ENCODE measurements at regions not wholly inside any gene's neighbourhood (a gene's known extent, or its start where the extent isn't known, plus 50 kb on each side); places are given as distances from the start of the nearest gene placed in this dataset.

DNA sequence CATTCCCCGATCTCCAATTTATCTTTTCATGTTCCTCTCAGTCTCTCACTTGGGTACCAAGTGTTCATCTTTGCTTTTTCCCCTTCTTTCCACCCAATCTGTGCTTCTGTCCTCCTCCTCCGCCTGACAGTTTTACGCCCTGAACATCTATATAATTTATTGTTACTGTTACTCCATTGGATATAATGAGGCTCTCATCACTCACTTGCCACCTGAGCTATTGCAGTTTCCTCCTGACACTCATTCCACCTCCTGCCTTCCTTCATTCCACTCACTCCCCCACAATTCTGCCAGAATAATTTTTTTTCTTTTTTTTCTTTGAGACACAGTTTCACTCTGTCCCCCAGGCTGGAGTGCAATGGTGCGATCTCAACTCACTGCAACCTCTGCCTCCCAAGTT, 77.6 kb upstream of the SORBS2 start:
- intact Hi-C loops (cut with DNase I), result no loop called here
- no peak for DNase-seq
- ATAC-seq, result no peak

DNA sequence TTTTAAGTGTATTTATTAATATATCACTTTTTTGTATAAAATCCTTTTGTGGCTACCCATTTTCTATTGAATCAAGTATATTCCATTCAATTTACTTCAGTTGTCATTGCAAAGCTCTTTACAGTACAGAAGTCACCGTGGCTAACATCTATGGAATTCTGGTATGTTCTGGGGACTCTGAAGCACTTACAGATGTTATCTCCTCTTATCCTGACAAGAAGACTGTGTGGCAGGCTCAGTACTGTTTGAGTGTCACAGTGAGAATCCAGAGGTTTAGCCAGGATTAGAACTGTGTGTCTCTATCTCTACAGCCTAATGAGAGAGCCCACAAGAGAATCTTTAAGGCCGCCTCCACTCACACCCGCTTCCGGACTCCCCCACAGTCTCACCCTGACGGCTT, 78.2 kb upstream of the SORBS2 start:
- no peak for ATAC-seq
- intact Hi-C loops (cut with DNase I), result no loop called here
- DNase-seq, result no peak

DNA sequence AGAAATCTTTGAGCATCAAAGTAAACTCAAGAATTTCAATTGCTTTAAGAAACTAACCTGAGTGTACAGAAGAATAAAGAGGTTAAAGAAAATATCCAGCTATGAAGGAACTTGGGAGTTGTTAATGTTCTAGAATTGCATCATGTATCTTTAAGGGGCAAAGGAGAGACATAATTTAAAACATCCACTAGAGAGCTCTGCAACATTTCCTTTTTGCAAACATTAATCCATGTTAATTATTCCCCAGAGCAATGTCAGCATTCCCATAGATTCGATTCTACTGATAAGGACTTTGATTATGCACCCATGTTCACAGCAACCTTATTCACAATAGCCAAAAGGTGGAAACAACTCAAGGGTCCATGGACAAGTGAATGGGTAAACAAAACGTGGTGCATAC, 80.2 kb upstream of the SORBS2 start:
- intact Hi-C loops (cut with DNase I), result no loop called here

DNA sequence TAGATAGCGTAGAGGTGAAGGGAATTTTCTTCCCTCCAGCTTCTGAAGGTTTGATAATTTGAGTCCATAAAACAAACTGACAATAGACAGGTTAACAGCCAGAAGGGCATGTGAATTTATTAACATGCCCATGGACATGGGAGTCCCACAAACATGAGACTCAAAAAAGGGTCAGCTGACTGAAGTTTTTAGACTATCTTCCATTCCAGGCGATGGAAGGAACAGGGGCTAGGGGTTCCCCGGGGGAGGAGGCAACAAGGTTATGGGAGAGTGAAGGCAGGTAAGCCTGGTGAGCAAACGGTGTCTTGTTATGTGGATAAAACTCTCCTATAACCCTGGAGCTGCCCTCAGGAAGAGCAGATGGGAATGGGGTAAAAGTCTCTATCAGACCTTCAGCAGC, 81.5 kb upstream of the SORBS2 start:
- ATAC-seq (no peak), DNase-seq (no peak)
- intact Hi-C loops (cut with DNase I), result no loop called here

More for the DNA sequence above, 80.2 kb upstream of the SORBS2 start:
- ATAC-seq, result no peak
- DNase-seq, result no peak

DNA sequence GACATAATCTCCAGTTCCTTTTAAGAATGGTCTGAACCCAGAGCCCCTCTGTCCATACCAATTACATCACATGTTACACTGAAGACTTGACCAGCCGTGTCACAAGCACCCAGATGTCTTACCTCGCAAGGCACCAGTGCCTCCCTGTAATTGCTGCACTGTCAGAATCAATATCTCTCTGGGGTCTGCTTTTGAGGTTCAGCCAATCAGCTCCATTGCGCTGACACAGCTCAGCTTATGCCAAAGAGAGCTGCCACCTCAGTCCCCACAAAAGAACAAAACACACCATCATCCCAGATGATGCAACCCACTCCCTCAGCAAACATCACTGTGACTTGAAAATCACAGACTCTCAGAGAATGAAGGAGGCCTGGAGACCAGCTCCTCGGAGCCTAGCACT, 82.5 kb upstream of the SORBS2 start:
- DNase-seq (no peak), ATAC-seq (no peak)
- intact Hi-C loops (cut with DNase I), result no loop called here

DNA sequence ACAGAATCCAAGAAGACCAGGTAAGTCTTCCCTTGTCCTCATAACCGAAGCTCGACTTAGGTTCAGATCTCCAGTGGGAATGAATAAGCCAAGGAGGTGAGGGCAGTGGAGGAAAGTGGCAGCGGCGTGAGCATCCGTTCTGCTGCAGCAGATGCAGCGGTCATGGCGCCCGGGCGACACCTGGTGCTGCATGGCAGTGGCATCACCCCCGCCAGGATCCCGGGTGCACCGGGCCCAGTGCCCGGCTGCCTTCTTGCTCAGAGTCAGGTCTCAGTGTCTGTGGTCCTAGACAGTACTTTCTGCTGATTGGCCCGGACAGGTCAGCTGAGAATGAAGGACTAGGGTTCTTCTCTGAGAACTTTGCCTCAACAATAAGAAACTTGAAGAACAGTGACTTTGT, 83.4 kb upstream of the SORBS2 start:
- intact Hi-C loops (cut with DNase I), result no loop called here
- DNase-seq (no peak), ATAC-seq (no peak)

DNA sequence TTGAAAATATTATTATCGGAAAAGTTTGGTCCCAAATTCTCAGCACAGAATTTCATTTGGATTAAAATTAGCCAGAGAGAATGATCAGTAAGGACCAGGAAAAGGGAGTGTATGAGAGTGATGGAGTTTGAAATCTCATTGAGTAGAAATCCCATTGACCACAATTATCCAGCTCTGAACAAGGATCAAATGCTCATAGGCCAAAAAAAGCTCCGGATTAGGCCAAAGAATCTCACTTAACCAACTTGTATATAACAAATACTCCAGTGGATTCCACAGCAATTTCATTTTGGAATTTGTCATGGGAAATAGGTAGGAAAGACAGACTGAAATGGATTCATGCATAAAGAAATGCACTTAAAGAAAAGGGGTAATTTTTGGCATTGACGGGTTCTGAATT, 83.9 kb upstream of the SORBS2 start:
- intact Hi-C loops (cut with DNase I), result no loop called here
- no peak for ATAC-seq
- DNase-seq, result no peak

DNA sequence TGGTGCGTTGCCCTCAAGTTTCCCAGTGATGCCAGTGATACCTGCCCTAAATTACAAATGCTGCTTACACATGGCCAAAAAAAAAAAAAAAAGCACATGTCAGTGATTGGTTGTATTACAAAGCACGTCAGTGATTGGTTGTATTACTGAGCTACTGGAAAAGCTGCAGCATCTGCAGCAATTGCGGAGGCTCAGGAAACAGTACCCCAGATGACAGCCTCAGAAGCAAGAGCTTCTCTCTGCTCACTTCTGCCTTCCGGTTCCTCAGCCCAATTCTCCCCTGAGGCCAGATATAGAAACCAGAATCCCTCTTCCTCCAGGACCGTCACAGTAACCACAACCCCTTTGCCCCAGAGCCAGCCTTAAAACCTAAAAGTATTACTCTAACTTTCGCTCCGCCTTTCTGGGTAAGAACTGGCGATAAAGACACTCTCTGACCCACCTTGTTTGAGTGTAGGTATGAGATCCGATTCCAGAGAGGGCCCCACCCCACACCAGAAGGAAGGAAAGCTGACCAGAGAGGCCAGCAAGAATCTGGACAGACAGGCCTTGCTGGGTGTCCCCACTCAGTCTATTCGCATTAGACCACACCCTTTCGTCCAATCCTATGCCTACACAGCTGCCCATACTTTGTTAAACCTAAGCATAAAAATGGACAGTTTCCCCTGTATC, 85.0 kb upstream of the SORBS2 start:
- intact Hi-C loops (cut with DNase I), result no loop called here
- no peak for DNase-seq
- ATAC-seq, result no peak

DNA sequence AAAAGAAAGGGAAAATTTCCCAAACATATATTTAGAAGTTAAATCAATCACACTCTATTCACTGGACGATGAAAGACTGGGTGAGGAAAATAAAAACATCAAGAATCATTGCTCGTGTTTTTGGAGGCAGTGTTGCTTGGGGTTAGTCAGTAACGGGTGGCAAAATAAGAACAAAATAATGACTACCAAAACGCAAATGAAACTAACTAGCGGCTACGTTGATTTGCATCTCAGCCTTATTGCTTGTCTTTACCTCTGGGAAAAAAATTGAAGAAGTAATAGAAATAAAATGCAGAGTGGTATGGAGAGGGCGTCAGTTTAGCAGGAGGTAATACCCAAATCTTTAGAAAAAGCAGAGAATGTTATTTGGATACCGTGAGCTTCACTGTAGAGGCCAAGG, 86.4 kb upstream of the SORBS2 start:
- no peak for DNase-seq
- ATAC-seq, result no peak
- intact Hi-C loops (cut with DNase I), result no loop called here

DNA sequence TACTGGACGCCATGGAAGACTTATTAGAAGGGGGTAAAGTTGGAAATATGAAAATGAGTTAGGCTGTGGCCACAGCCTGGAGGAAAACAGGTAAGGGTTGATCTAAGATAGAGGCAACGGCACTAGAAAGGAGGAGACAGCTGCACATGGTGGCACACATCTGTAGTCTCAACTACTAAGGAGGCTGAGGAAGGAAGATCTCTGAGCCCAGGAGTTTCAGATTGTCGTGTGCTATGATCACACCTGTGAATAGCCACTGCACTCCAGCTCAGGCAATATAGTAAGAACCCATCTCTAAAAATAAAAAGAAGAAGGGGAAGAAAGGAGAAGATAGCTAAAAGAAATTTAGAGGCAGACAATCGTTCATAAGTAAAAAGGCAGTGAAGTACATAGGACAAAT, 87.8 kb upstream of the SORBS2 start:
- no peak for DNase-seq
- no peak for ATAC-seq
- intact Hi-C loops (cut with DNase I), result no loop called here

DNA sequence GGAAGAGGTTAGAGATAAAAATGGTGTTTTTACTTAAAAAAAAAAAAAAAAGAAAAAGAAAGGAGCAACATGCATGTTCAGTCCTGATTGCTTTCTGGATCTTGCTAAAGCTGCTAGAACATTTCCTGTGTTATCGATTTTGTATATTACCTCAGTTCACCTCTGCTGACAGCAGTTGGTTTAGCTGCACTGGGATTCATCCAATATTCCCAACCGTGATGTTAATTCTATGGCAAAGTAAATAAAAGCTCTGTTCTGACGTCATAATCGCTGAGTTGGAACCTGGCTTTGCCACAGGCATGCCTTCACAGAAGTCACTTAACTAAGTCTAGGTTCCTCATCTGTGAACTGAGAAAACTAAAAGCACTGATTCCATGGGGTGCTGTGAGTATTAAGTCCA, 90.7 kb upstream of the SORBS2 start:
- intact Hi-C loops (cut with DNase I), result no loop called here
- DNase-seq (no peak), ATAC-seq (no peak)

DNA sequence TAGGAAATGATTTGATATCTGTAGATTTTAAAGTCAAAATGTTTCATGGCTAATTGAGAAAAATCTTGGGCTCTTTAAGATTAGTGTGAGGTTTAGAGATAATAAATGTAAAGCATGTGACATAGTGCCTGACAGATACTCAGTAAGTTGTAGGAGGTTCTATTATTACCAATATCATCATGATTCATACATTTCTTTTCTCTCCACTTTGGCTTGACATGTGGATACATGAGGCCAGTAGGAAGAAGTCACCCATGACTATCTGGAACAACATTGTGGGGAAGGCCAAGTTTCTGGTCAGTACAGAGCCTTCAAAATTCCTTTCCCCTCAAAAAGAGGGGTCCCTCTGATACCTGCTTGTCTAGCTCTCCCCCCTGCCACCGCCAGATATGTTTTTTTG, 91.2 kb upstream of the SORBS2 start:
- DNase-seq, result no peak
- ATAC-seq, result no peak
- intact Hi-C loops (cut with DNase I), result no loop called here

DNA sequence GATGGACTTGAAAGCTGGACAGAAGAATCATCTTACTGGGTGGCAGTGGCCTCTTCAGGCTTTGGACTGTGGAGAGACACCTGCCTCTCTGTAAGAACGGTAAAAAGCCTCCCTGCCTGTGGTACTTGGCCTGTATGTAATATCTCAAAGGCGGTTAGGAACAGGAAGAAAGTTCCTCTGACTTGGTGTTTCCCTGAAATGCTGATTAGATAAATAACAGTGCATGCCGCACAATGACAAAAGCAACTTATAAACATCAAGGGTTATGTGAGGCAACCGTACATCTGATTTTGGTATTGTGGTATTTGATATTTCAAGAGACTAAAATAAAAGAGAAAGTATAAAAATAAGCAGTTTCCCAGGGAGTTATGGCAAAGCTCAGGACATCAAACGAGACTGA, 92.4 kb upstream of the SORBS2 start:
- ATAC-seq (no peak), DNase-seq (no peak)
- intact Hi-C loops (cut with DNase I), result no loop called here

DNA sequence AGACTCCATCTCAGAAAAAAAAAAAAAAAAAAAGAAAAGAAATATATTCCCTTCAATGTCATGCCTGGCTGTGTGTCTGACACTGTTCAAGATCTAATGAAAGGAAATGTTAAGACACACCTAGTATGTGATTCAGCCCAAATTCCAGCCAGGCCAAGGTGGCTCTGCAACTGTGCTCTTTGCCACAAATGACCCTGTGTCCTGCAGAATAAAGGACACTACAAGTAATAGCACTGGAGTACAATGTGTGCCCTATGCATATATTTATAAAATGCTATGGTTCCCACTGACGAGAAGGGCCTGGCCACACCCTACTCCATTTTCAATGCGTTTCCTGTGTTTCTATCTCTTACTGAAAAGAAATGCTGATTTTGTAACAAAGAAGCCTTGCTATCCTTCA, 98.0 kb upstream of the SORBS2 start:
- ATAC-seq, result no peak
- no peak for DNase-seq
- intact Hi-C loops (cut with DNase I), result no loop called here

DNA sequence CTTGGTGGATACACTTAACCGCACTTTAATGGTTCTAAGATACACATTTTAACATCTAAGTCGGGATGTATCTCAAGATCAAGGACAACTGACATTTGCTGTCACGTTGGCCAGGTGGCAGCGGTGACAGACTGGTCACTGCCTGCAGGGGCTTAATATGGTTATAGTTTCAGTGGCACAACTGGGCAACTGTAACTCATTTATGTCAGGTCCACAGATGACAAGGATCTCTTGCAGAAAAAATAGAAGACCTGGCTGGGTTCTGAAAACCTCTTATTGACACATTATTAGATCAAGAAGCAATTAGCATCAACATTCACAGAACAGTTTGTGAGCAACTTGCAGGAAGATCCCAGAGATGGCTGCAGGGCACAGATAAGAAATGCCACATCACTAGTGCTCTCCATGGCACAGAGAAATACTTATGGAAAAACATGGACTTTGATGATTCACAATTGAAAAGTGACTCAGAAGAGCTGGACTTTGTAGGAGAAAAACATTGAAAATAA, 99.6 kb upstream of the SORBS2 start:
- ATAC-seq (no peak), DNase-seq (no peak)
- intact Hi-C loops (cut with DNase I), result no loop called here

DNA sequence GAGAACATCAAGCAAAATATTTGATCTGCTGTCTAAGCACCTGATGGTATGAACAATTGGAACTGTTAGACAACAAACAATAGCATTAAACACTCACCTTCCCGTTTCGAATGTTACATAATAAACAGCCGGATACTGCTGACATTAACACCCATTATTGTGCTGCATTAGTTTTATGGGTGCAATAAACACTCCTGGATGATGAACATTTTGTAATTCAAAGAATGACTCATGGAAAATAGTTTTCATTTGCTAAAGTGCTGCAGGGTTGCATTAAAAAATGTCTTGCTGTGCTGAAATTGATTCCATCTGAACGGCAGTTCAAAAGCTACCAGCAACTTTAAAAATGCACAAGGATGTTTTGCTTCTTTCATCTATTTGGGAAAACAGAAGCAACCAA, 100.8 kb upstream of the SORBS2 start:
- intact Hi-C loops (cut with DNase I), result no loop called here
- DNase-seq (no peak), ATAC-seq (no peak)

DNA sequence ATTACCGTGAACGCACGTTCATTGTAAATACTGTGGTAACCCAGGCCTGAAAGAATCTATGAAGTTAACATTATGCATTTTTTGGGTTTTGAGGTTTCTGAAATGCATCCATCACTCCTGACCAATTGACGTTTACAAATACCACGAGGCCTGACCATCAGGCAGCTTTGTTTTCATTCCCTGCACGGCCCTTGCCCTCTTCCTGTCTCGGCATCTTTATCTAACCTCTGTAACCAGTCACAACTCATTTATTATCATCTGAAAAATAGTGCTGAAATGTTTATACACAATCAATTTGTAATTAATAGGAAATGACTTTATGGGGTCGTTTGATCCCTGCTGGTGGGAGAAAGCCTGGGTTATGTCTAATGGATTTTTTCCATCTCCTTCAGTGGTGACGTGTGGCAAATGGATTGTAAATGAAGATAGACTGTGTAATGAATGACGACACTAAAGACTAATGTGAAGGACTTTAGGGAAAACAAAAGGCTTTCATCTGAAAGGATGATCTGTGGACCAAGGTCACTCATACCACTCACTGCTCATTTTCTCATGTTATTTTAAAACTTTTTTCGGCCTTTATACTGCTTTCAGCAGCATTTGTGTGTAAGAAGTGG, 102.7 kb upstream of the SORBS2 start:
- intact Hi-C loops (cut with DNase I), result no loop called here
- DNase-seq (no peak), ATAC-seq (no peak)

DNA sequence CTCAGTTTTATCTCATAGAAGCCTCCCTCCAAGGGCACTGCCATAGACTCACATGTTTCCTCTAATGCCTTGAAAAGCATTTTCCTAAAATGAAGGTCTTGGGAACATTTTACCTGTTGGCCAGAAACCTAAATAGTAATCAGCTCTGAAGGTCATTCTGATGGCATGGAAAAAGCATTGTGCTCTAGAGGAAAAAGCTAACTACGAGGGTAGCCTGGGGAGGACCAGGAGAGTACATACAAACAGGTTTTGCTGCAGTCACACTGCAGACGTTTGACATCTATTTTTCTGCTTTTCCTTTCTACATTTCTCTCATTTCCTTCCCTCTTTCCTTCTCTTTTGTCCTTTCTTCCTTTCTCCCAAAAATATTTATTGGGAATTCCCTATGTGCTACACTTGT, 103.3 kb upstream of the SORBS2 start:
- no peak for DNase-seq
- intact Hi-C loops (cut with DNase I), result no loop called here
- ATAC-seq, result no peak

DNA sequence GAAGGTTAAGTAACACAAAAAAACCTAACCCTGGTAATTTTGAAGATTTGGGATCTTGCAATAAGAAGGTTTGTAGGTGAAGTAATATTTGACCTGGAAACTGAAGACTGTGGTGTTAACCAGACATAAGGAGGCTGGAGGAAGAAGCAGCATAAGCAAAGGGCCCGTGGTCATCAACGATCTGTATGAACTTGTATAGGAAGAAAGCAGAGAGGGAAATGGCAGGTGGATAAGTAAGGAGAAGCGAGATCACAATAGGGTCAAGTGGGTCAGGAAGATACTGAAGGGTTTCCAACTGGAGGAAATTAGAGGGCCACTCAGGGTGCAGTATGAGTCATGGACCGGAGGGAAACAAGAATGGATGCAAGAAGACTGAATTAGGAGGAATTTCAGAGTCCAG, 103.8 kb upstream of the SORBS2 start:
- no peak for DNase-seq
- intact Hi-C loops (cut with DNase I), result no loop called here
- no peak for ATAC-seq

DNA sequence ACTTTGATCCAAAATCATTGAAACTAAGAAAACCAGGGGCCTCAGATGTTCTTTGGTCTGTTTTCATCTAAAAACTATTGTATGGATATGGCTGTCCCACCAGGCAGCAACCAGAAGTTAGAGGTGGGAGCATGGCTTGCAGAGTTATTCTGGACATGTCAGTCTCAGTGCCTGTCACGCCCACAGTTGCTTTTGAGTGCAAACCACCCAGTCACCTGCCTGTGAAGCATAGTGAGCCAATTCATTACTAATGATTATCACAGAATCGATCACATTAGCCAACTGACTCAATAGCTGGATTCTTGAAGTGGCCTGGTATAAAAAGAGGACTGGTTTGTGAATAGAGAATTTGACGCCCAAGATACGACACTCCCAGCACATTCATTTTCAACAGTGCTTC, 104.2 kb upstream of the SORBS2 start:
- intact Hi-C loops (cut with DNase I), result no loop called here
- DNase-seq (no peak), ATAC-seq (no peak)

DNA sequence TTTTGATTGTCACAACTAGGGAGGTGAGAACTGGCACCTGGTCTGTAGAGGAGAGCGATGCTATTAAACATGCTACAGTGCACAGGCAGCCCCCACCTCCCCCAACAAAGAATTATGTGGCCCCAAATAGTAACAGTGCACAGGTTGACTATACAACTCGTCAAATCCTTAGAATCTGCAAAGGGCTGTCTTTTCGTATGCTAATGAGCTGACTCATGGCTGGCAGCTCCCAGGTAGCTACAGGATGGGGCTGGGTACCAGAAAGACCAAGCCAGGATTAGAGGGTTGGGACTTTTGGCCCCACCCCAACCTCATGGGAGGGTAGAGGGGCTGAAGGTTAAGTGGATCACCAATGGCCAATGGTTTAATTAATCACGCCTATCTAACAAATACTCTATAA, 104.7 kb upstream of the SORBS2 start:
- intact Hi-C loops (cut with DNase I), result no loop called here
- ATAC-seq, result no peak
- DNase-seq, result no peak

DNA sequence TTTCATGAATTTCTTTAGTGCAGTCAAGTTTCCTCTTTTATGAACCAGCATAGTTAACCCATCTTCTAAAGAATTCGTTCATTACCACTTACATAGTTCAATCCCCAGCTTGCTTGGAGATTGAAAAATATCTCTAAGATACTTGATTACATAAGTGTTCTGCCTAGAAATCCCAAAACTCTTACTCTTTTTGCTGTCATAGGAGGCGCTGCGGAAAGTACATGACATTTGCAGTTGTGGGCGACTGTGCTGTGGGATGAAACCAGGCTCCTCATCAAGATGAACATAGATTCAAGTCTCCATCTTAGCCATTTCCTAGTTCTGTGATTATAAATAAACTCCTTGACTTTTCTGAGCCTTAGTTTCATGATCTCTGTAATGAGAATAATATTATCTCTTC, 107.1 kb upstream of the SORBS2 start:
- DNase-seq (no peak), ATAC-seq (no peak)
- intact Hi-C loops (cut with DNase I), result no loop called here
